ENCODE measurements at regions not wholly inside any gene's neighbourhood (a gene's known extent, or its start where the extent isn't known, plus 50 kb on each side); places are given as distances from the start of the nearest gene placed in this dataset.

DNA sequence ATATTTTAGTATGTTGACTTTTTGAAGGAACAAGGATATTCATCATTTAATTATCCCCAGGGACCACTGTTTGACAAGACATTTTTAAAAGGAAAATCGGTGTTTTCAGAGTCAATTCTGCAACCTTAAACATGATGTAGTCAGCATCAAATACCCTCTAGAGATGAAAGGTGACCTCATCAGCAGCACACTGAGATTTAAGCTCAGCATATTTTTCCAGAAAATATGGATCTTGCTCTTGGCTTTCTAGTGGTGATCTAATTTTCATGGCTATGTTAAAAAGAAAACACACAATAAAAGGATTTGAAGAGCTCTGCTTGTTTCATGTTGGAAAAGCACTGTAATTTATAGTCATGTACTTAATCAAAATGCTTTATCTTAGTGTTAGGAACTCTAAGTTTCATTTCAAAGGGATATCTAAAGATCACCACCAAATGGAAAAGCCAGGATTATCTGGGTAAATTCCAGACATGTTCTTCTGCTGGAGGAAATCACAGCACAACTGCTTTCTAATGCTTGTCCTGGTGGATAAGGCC is 487.2 kb downstream of the ENC1 start:
- ChIA-PET RAD21 (ENCODE audit: unreplicated experiment) (no interaction called here), POLR2A (no interaction called here), CTCF (no interaction called here), SMC1A (ENCODE audit: uncharacterized antibody, unreplicated experiment) (no interaction called here)
- Histone ChIP-seq H4K20me1 (ENCODE audit: control insufficient read depth, insufficient read depth) (no peaks in the 10 kb centered on the region), H3K9me3 (replicated peaks; ENCODE audit: control insufficient read depth, insufficient read depth, low read length) (no peaks in the 10 kb centered on the region), H3K4me1 (ENCODE audit: control insufficient read depth, insufficient read depth, low read length) (no peaks in the 10 kb centered on the region), H3K79me2 (ENCODE audit: control insufficient read depth, insufficient read depth, low read length) (no peaks in the 10 kb centered on the region), H3K4me3 (no peak overlapping the region), H3K9ac (ENCODE audit: control insufficient read depth, insufficient read depth, low read length) (no peak overlapping the region), H3K27ac (ENCODE audit: control insufficient read depth, insufficient read depth) (no peak overlapping the region), H2AFZ (ENCODE audit: control insufficient read depth, low read depth, low read length) (no peak overlapping the region), H3K36me3 (ENCODE audit: control insufficient read depth in 2 of 2, insufficient read depth in 2 of 2, low read length in 1 of 2) (no peaks in the 10 kb centered on the region), H3K27me3 (replicated peaks in 1 of 2; ENCODE audit: control insufficient read depth in 2 of 2, insufficient read depth in 2 of 2, low read length in 1 of 2) (no peaks in the 10 kb centered on the region), H3K4me2 (ENCODE audit: control insufficient read depth, insufficient read depth) (no peak overlapping the region)
- no peak for DNase-seq (ENCODE audit: low read depth, low spot score)
- BruUV-seq (replicated peaks), result no TSS peak
- intact Hi-C loops (cut with micrococcal nuclease; ENCODE audit: unreplicated experiment) (no loop called here), in situ Hi-C loops (cut with MboI) (no loop called here)
- 7% methylated on average over 1 of the region's 1 CpG for WGBS (ENCODE audit: insufficient coverage, insufficient replicate concordance, low lambda C conversion rate, missing lambda C conversion rate)
- no peak for FAIRE-seq
- ATAC-seq, result no peak
- TF ChIP-seq, protein P1, sequence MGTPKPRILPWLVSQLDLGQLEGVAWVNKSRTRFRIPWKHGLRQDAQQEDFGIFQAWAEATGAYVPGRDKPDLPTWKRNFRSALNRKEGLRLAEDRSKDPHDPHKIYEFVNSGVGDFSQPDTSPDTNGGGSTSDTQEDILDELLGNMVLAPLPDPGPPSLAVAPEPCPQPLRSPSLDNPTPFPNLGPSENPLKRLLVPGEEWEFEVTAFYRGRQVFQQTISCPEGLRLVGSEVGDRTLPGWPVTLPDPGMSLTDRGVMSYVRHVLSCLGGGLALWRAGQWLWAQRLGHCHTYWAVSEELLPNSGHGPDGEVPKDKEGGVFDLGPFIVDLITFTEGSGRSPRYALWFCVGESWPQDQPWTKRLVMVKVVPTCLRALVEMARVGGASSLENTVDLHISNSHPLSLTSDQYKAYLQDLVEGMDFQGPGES (IDR thresholded peaks at IDR 0.05), result no peak
- TF ChIP-seq RAD21 (IDR thresholded peaks at IDR 0.05; ENCODE audit: insufficient read depth, low read depth, low read length), result no peak
- no peak for TF ChIP-seq PAX8 (IDR thresholded peaks at IDR 0.05)
- TF ChIP-seq NFXL1 (IDR thresholded peaks at IDR 0.05; ENCODE audit: borderline replicate concordance), result no peak
- TF ChIP-seq CBX5 (IDR thresholded peaks at IDR 0.05; ENCODE audit: low read depth), result no peak
- TF ChIP-seq ZNF384 (IDR thresholded peaks at IDR 0.05; ENCODE audit: borderline replicate concordance, low read depth, low read length), result no peak
- TF ChIP-seq, protein P2, sequence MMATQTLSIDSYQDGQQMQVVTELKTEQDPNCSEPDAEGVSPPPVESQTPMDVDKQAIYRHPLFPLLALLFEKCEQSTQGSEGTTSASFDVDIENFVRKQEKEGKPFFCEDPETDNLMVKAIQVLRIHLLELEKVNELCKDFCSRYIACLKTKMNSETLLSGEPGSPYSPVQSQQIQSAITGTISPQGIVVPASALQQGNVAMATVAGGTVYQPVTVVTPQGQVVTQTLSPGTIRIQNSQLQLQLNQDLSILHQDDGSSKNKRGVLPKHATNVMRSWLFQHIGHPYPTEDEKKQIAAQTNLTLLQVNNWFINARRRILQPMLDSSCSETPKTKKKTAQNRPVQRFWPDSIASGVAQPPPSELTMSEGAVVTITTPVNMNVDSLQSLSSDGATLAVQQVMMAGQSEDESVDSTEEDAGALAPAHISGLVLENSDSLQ (IDR thresholded peaks at IDR 0.05), result no peak
- TF ChIP-seq EGR1 (IDR thresholded peaks at IDR 0.05; ENCODE audit: borderline replicate concordance in 1 of 2, low read depth in 2 of 2, low read length in 2 of 2), result no peak
- no peak for TF ChIP-seq TCF3 (IDR thresholded peaks at IDR 0.05; ENCODE audit: borderline replicate concordance, insufficient read depth, low read depth, low read length)
- TF ChIP-seq CEBPB (IDR thresholded peaks at IDR 0.05; ENCODE audit: borderline replicate concordance in 1 of 2, low read depth in 2 of 2, low read length in 2 of 2), result no peak
- TF ChIP-seq YBX1 (IDR thresholded peaks at IDR 0.05), result no peak
- TF ChIP-seq, protein P3, sequence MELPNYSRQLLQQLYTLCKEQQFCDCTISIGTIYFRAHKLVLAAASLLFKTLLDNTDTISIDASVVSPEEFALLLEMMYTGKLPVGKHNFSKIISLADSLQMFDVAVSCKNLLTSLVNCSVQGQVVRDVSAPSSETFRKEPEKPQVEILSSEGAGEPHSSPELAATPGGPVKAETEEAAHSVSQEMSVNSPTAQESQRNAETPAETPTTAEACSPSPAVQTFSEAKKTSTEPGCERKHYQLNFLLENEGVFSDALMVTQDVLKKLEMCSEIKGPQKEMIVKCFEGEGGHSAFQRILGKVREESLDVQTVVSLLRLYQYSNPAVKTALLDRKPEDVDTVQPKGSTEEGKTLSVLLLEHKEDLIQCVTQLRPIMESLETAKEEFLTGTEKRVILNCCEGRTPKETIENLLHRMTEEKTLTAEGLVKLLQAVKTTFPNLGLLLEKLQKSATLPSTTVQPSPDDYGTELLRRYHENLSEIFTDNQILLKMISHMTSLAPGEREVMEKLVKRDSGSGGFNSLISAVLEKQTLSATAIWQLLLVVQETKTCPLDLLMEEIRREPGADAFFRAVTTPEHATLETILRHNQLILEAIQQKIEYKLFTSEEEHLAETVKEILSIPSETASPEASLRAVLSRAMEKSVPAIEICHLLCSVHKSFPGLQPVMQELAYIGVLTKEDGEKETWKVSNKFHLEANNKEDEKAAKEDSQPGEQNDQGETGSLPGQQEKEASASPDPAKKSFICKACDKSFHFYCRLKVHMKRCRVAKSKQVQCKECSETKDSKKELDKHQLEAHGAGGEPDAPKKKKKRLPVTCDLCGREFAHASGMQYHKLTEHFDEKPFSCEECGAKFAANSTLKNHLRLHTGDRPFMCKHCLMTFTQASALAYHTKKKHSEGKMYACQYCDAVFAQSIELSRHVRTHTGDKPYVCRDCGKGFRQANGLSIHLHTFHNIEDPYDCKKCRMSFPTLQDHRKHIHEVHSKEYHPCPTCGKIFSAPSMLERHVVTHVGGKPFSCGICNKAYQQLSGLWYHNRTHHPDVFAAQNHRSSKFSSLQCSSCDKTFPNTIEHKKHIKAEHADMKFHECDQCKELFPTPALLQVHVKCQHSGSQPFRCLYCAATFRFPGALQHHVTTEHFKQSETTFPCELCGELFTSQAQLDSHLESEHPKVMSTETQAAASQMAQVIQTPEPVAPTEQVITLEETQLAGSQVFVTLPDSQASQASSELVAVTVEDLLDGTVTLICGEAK (IDR thresholded peaks at IDR 0.05; ENCODE audit: borderline replicate concordance), result no peak
- no peak for TF ChIP-seq TCF7 (IDR thresholded peaks at IDR 0.05; ENCODE audit: borderline replicate concordance)
- no peak for TF ChIP-seq ZNF217 (IDR thresholded peaks at IDR 0.05)
- TF ChIP-seq, protein P4, sequence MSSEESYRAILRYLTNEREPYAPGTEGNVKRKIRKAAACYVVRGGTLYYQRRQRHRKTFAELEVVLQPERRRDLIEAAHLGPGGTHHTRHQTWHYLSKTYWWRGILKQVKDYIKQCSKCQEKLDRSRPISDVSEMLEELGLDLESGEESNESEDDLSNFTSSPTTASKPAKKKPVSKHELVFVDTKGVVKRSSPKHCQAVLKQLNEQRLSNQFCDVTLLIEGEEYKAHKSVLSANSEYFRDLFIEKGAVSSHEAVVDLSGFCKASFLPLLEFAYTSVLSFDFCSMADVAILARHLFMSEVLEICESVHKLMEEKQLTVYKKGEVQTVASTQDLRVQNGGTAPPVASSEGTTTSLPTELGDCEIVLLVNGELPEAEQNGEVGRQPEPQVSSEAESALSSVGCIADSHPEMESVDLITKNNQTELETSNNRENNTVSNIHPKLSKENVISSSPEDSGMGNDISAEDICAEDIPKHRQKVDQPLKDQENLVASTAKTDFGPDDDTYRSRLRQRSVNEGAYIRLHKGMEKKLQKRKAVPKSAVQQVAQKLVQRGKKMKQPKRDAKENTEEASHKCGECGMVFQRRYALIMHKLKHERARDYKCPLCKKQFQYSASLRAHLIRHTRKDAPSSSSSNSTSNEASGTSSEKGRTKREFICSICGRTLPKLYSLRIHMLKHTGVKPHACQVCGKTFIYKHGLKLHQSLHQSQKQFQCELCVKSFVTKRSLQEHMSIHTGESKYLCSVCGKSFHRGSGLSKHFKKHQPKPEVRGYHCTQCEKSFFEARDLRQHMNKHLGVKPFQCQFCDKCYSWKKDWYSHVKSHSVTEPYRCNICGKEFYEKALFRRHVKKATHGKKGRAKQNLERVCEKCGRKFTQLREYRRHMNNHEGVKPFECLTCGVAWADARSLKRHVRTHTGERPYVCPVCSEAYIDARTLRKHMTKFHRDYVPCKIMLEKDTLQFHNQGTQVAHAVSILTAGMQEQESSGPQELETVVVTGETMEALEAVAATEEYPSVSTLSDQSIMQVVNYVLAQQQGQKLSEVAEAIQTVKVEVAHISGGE (CRISPR knock-in tag; IDR thresholded peaks at IDR 0.05), result no peak
